OCI-LY7 (cell line): ENCODE measurements at regions not wholly inside any gene's neighbourhood (a gene's known extent, or its start where the extent isn't known, plus 50 kb on each side); places are given as distances from the start of the nearest gene placed in this dataset.

Source experiments
- BruUV-seq: library from RNA; stranded (reverse); fragments of 400-500 nt; replicated peaks from 2 replicates; lab custom pipeline; 2021; lab: Mats Ljungman, UMichigan
- CTCF ChIA-PET: fragments of 300-600 bp; sonication (Branson Sonifier 250); formaldehyde crosslinking; loops from one replicate; lab custom pipeline; 2022; ENCODE audit warnings: antibody characterized with exemption; ENCODE audit not compliant: unreplicated experiment; lab: Charles Lee
- POLR2A ChIA-PET: fragments of 300-600 bp; sonication (Branson Sonifier 250); formaldehyde crosslinking; loops from one replicate; lab custom pipeline; 2022; ENCODE audit warnings: antibody characterized with exemption; lab: Charles Lee
- DNase-seq: peaks from one replicate; pipeline ENCODE4 v3.0.0-alpha.2; 2015; ENCODE audit warnings: low spot score
- H2AFZ ChIP-seq: fragments of 200-600 bp; sonication (generic), shearing (Covaris generic); 2 replicates; pipeline ENCODE4 v1.6.1; 2014; ENCODE audit warnings: mild to moderate bottlenecking, antibody characterized with exemption, low read length, moderate library complexity
- H3K27ac ChIP-seq: fragments of 200-600 bp; sonication (generic); 2 replicates; pipeline ENCODE4 v1.5.1; 2014; ENCODE audit warnings: mixed run types, low read depth, mild to moderate bottlenecking, moderate library complexity, low read length, inconsistent platforms; ENCODE audit not compliant: poor library complexity, severe bottlenecking
- H3K36me3 ChIP-seq: fragments of 200-600 bp; sonication (generic); 2 replicates; pipeline ENCODE4 v1.6.1; 2014; ENCODE audit warnings: mild to moderate bottlenecking, antibody characterized with exemption, low read length, moderate library complexity, mixed read lengths; ENCODE audit not compliant: insufficient read depth
- H3K4me1 ChIP-seq: fragments of 200-600 bp; sonication (generic); 2 replicates; pipeline ENCODE4 v1.5.1; 2014; ENCODE audit warnings: mild to moderate bottlenecking, low read length; ENCODE audit not compliant: insufficient read depth, poor library complexity, severe bottlenecking
- H3K4me2 ChIP-seq: fragments of 200-600 bp; sonication (generic); 2 replicates; pipeline ENCODE4 v1.6.1; 2014; ENCODE audit warnings: mild to moderate bottlenecking, low read length
- H3K4me3 ChIP-seq: fragments of 200-600 bp; sonication (generic); 2 replicates; pipeline ENCODE4 v1.5.1; 2014; ENCODE audit warnings: mild to moderate bottlenecking, low read depth, low read length; ENCODE audit not compliant: poor library complexity, severe bottlenecking
- H3K79me2 ChIP-seq: fragments of 200-600 bp; sonication (generic); 2 replicates; pipeline ENCODE4 v1.6.1; 2016; ENCODE audit warnings: low read depth, mild to moderate bottlenecking, low read length, moderate library complexity, mixed read lengths; ENCODE audit not compliant: insufficient read depth
- H3K9me2 ChIP-seq: fragments of 200-600 bp; sonication (generic); 2 replicates; pipeline ENCODE4 v1.6.1; 2016; ENCODE audit warnings: mild to moderate bottlenecking, low read length, mixed read lengths; ENCODE audit not compliant: insufficient read depth
- H3K9me3 ChIP-seq: fragments of 200-600 bp; sonication (generic); 2 replicates; pipeline ENCODE4 v1.6.1; 2014; ENCODE audit warnings: mild to moderate bottlenecking, mixed run types, low read length, mixed read lengths
- H4K20me1 ChIP-seq: fragments of 200-600 bp; sonication (generic); 2 replicates; pipeline ENCODE4 v1.6.1; 2014; ENCODE audit warnings: mild to moderate bottlenecking, antibody characterized with exemption, low read length, moderate library complexity, mixed read lengths; ENCODE audit not compliant: insufficient read depth
- EZH2phosphoT487 ChIP-seq: fragments of 200-600 bp; sonication (generic); IDR thresholded peaks from 2 replicates; pipeline ENCODE4 v1.6.1; 2018; ENCODE audit warnings: low read depth, borderline replicate concordance, mild to moderate bottlenecking, mixed run types, antibody characterized with exemption, low read length, moderate library complexity, mixed read lengths
- intact Hi-C: fragments of 100-400 bp; cut with micrococcal nuclease; formaldehyde crosslinking; loops from one replicate; pipeline ENCODE4 v1.10.0; 2022; ENCODE audit not compliant: unreplicated experiment
- TF ChIP-seq, protein P1 (sequence below): fragments of 200-600 bp; sonication (generic); conservative IDR thresholded peaks from 2 replicates; pipeline ENCODE4 v1.5.1; 2014; ENCODE audit warnings: mild to moderate bottlenecking, antibody characterized with exemption, low read length, moderate library complexity, mixed read lengths

- Histone ChIP-seq H4K20me1 (no peaks in the 10 kb centered on the region), H3K4me3 (no peak overlapping the region), H3K4me1 (no peaks in the 10 kb centered on the region), H3K9me3 (no peaks in the 10 kb centered on the region), H3K4me2 (no peak overlapping the region), H3K36me3 (no peaks in the 10 kb centered on the region), H3K27ac (no peak overlapping the region), H3K9me2 (no peaks in the 10 kb centered on the region), H3K79me2 (no peaks in the 10 kb centered on the region), H2AFZ (no peak overlapping the region)
- DNase-seq = no peak
- POLR2A ChIA-PET = interaction anchor here (0.7 kb wide), 1 partner anchor 243 kb away, joined by 4 read pairs; no protein-coding TSS in a partner anchor
- intact Hi-C loops = no loop called here
- CTCF ChIA-PET = no interaction called here
- no peak for TF ChIP-seq EZH2phosphoT487
- TF ChIP-seq, protein P1, sequence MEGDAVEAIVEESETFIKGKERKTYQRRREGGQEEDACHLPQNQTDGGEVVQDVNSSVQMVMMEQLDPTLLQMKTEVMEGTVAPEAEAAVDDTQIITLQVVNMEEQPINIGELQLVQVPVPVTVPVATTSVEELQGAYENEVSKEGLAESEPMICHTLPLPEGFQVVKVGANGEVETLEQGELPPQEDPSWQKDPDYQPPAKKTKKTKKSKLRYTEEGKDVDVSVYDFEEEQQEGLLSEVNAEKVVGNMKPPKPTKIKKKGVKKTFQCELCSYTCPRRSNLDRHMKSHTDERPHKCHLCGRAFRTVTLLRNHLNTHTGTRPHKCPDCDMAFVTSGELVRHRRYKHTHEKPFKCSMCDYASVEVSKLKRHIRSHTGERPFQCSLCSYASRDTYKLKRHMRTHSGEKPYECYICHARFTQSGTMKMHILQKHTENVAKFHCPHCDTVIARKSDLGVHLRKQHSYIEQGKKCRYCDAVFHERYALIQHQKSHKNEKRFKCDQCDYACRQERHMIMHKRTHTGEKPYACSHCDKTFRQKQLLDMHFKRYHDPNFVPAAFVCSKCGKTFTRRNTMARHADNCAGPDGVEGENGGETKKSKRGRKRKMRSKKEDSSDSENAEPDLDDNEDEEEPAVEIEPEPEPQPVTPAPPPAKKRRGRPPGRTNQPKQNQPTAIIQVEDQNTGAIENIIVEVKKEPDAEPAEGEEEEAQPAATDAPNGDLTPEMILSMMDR = no peak
- BruUV-seq = no TSS peak
These were observed 82.9 kb upstream of the GPRC5B start for GRCh38 chr16:19967561-19967960.

DNA sequence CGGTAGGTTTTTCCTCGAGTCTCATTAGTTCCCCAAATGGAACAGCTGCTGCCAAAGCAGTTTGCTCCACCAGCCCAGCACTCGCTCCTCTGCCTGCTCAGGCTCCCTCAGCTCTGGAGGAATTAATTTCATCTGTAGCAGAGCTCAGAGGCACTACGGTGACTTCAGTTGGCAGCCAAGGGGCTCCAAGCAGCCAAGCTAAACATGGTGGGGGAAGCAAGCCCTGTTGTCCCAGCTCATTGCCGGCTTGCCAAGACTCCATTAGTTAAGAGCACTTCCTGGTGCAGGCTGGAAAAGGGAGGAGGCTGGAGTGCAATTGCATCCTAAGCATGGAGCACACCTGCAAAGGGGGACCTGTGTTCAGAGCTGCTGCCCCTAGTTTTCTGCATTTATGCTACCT, 78.7 kb upstream of the GPRC5B start:
- Histone ChIP-seq H2AFZ (no peak overlapping the region), H4K20me1 (no peaks in the 10 kb centered on the region), H3K9me2 (no peaks in the 10 kb centered on the region), H3K4me2 (no peak overlapping the region), H3K4me3 (no peak overlapping the region), H3K9me3 (no peaks in the 10 kb centered on the region), H3K4me1 (no peaks in the 10 kb centered on the region), H3K27ac (no peak overlapping the region), H3K36me3 (no peaks in the 10 kb centered on the region), H3K79me2 (no peaks in the 10 kb centered on the region)
- BruUV-seq = no TSS peak
- intact Hi-C loops = no loop called here
- no peak for DNase-seq
- ChIA-PET POLR2A (no interaction called here), CTCF (no interaction called here)
- TF ChIP-seq, protein P1 = no peak
- TF ChIP-seq EZH2phosphoT487 = no peak

- POLR2A ChIA-PET = interaction anchor here (0.6 kb wide), 1 partner anchor 354 kb away, joined by 3 read pairs; no protein-coding TSS in a partner anchor
- intact Hi-C loops = no loop called here
- no peak overlapping the region for H3K4me2 ChIP-seq
- H2AFZ ChIP-seq = no peak overlapping the region
- no peaks in the 10 kb centered on the region for H3K36me3 ChIP-seq
- no TSS peak for BruUV-seq
- CTCF ChIA-PET = no interaction called here
- H3K9me3 ChIP-seq = no peaks in the 10 kb centered on the region
- no peak overlapping the region for H3K4me3 ChIP-seq
- TF ChIP-seq, protein P1 = no peak
- no peak for TF ChIP-seq EZH2phosphoT487
- H3K27ac ChIP-seq = no peak overlapping the region
- no peaks in the 10 kb centered on the region for H4K20me1 ChIP-seq
- H3K79me2 ChIP-seq = no peaks in the 10 kb centered on the region
- H3K4me1 ChIP-seq = no peaks in the 10 kb centered on the region
- DNase-seq = no peak
- H3K9me2 ChIP-seq = no peaks in the 10 kb centered on the region
These were observed 75.5 kb upstream of the GPRC5B start for GRCh38 chr16:19960183-19960582.
